GM12864 (cell line): ENCODE measurements at regions not wholly inside any gene's neighbourhood (a gene's known extent, or its start where the extent isn't known, plus 50 kb on each side); places are given as distances from the start of the nearest gene placed in this dataset.

Source experiments
- DNase-seq: peaks from one replicate; pipeline ENCODE4 v3.0.0-alpha.2; 2011; ENCODE audit warnings: low read depth
- H3K4me3 ChIP-seq: 2 replicates; pipeline ENCODE4 v1.5.1; 2011; ENCODE audit warnings: mild to moderate bottlenecking, low read depth, low read length, control low read depth
- TF ChIP-seq, protein P1 (sequence below): IDR thresholded peaks from 2 replicates; pipeline ENCODE4 v1.5.1; 2011; ENCODE audit warnings: low read depth, mild to moderate bottlenecking, moderate library complexity, low read length, control low read depth, inconsistent platforms; ENCODE audit errors: missing control alignments

DNA sequence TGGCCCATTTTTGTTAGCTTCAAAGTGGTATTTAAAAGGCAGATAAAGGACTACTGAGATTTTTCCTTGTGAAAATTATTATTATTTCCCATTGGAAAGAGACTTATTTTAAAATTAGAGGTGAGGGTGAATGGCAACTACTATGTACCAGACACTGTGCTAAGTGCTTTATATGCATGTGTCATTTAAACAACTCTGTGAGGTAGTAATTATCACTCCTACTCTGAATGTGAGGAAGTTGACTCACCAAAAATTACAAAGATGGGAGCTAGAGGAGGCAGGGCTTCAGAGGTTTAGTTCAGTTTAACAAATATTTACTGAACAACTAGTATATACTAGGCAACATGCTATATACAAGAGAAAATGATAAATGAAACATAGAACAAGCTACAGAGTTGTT is 78.2 kb downstream of the MSL3 start:
- no peak for DNase-seq
- no peak overlapping the region for H3K4me3 ChIP-seq
- TF ChIP-seq, protein P1, sequence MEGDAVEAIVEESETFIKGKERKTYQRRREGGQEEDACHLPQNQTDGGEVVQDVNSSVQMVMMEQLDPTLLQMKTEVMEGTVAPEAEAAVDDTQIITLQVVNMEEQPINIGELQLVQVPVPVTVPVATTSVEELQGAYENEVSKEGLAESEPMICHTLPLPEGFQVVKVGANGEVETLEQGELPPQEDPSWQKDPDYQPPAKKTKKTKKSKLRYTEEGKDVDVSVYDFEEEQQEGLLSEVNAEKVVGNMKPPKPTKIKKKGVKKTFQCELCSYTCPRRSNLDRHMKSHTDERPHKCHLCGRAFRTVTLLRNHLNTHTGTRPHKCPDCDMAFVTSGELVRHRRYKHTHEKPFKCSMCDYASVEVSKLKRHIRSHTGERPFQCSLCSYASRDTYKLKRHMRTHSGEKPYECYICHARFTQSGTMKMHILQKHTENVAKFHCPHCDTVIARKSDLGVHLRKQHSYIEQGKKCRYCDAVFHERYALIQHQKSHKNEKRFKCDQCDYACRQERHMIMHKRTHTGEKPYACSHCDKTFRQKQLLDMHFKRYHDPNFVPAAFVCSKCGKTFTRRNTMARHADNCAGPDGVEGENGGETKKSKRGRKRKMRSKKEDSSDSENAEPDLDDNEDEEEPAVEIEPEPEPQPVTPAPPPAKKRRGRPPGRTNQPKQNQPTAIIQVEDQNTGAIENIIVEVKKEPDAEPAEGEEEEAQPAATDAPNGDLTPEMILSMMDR = no peak

DNA sequence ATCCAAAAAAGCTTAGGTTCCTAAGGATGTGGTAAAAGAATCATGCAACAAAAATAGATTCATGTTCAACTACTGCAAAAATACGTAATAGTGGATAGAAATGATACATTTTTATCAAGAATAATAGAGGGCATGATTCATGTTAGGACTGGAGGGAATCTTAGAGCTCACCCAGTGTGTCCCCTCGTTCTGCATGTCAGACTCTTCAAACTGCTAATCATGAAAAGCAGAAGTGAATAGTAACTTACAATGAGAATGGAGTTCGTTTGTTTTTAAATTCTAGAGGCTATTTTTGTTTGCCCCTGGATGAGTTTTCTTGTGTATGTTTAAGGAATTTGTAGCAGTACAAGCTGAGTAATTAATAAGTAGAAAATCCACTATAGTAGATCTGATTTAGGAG is 79.4 kb downstream of the MSL3 start:
- DNase-seq = no peak
- TF ChIP-seq, protein P1 = no peak
- no peak overlapping the region for H3K4me3 ChIP-seq

DNA sequence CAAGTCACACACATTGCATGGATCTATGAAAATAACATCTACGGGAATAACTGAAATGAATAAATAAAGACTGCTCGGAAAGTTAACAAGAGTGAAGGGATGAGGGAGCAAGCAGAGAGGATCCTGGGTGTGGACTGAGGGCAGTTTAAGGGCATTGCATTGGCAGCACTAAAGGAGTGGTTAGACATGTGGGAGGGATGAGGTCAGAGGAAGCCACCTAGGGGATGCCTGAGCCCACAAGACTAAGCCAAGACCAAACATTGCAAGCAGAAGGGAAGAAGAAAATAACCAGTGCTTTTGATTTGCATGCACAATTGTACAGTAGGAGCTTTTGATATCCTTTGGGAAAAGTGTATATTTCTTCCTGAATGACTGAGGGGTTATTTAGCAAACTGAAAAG is 106.1 kb downstream of the MSL3 start:
- DNase-seq = no peak
- TF ChIP-seq, protein P1 = no peak
- no peak overlapping the region for H3K4me3 ChIP-seq

DNA sequence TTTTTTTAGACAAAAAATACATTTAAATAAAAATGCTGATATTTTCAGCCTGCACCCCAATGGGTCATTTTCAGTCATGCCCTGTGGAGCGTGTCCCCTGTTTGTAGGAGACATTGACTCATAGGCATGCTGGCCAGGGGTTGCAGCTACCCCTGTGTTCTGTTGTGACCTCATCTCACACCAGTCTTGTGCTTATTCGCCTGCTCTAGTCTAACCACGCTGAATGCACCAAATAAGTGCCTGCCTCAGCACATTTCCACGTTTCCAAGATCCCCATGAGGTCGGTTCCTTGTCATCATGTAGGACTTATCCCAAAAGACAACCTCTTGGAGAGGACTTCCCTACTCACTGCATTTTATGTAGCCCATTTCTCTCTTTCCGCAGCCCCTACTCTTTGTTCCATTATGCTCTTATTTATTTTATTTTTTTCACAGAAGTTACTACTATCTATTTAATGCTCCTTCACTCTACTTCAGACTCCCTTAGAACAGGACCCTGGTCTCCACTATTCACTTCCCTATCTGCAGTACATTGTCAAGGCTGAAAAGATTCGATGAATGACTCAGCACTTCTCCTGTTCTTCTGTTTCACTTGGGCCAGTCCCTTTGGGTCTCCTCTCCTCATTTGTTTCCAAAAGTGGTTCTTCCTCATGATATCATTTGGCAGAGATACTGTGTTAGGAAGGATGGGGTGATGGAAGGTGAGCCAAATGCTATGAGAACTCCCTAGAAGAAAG is 109.7 kb downstream of the MSL3 start:
- TF ChIP-seq, protein P1 = no peak
- no peak for DNase-seq
- H3K4me3 ChIP-seq = no peak overlapping the region

DNA sequence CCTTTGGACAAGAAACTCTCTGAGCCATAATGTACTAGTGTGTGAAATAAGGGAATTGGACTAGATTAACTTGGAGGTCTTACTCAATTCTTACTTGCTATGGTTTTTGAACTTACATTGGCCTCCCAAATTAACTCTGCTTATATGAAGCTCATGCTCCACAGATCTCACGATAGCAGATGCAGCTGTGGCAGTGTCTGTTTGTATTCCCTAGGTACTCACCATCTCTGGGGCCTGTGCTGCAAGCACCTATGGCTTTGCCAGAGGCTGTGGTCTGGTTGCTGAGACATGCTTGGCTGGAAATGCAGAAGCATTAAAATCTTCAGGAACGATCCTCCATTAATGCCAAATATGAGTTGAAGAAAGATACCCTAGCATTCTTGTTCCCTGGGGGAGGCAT is 112.8 kb downstream of the MSL3 start:
- TF ChIP-seq, protein P1 = no peak

DNA sequence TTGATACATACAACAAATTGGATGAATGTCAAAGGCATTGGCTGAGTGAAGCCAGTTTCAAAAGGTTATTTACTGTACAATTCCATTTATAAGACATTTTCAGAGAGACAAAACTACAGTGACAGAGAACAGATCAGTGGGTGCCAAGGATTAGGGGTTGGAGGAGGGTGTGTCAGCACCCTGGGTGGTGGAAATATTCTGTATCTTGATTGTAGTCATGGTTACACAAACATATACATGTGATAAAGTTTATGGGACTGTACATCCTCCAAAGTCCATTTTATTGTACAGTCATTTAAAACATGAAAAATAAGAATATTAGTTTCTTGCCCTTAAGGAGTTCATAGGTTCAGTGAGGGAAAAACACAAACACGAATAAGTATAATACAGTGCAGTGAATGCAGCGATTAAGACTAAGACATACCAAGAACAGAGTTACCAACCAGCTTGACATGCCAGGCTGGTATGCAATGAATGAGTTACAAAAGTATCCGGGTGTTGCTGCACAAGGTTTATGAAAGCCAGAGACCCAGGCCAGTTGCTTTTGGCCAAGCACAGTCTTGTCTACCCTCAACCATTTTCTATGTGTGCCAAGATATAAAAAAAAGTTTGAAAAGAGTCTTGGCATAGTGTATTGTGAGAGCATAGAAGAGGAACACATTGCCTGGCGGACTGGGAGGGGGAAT is 123.6 kb downstream of the MSL3 start:
- H3K4me3 ChIP-seq = no peak overlapping the region
- no peak for DNase-seq
- TF ChIP-seq, protein P1 = no peak

More for the DNA sequence above, 112.8 kb downstream of the MSL3 start:
- DNase-seq = no peak
- H3K4me3 ChIP-seq = no peak overlapping the region

DNA sequence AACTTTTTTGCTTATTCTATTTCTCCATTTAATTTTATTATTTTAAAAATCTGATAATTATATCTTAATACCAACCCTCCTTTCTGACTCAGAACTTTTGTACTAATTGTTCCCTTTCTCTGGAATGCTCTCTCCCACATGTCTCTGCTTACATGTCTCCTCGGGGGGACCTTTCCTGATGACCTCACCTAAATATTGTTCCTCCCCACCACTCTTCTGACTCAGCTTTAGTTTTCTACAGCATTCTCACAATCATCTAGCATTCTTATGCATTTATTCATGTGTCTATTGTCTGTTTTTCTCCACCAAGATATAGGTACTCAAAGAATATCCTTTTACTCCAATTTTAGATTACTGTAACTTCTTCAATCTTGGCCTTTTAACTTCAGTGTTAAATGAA is 128.7 kb downstream of the MSL3 start:
- no peak overlapping the region for H3K4me3 ChIP-seq
- no peak for DNase-seq
- TF ChIP-seq, protein P1 = no peak
